HepG2 (cell line): ENCODE measurements at regions not wholly inside any gene's neighbourhood (a gene's known extent, or its start where the extent isn't known, plus 50 kb on each side); places are given as distances from the start of the nearest gene placed in this dataset.
A peak's percentile ranks its signal among the peaks of the same experiment; 100 is the strongest.

ENCODE experiments used
- CBX2 ChIP-seq, 2 experiments: fragments of 200-600 bp in 1 of 2; sonication (generic); formaldehyde crosslinking in 1 of 2; IDR thresholded peaks; 2 replicates each; pipeline versions ENCODE4 v1.7.0 to v1.8.1; 2018 to 2022; ENCODE audit warnings: low read depth in 2 of 2, low read length in 1 of 2, mild to moderate bottlenecking in 1 of 2, missing genetic modification reagents in 1 of 2
- GPBP1L1 ChIP-seq: sonication (generic); formaldehyde crosslinking; IDR thresholded peaks from 2 replicates; pipeline ENCODE4 v1.5.0; 2020; ENCODE audit warnings: mild to moderate bottlenecking, missing genetic modification reagents
- HDAC6 ChIP-seq: fragments of 200-600 bp; sonication (generic); IDR thresholded peaks from 2 replicates; pipeline ENCODE4 v1.7.0; 2017; ENCODE audit warnings: mild to moderate bottlenecking, antibody characterized with exemption, low read length, low read depth
- IRF9 ChIP-seq: sonication (generic); formaldehyde crosslinking; IDR thresholded peaks from 2 replicates; pipeline ENCODE4 v1.8.0; 2022; ENCODE audit warnings: missing genetic modification reagents, mild to moderate bottlenecking, borderline replicate concordance
- ISX ChIP-seq: sonication (generic); formaldehyde crosslinking; conservative IDR thresholded peaks from 2 replicates; pipeline ENCODE4 v1.5.0; 2020; ENCODE audit warnings: missing genetic modification reagents
- SIN3A ChIP-seq: IDR thresholded peaks from 2 replicates; pipeline ENCODE4 v1.6.1; 2011; ENCODE audit warnings: low read depth, mild to moderate bottlenecking, control low read depth, low read length, borderline replicate concordance
- ZFP62 ChIP-seq: sonication (generic); formaldehyde crosslinking; IDR thresholded peaks from 2 replicates; pipeline ENCODE4 v1.4.0; 2020; ENCODE audit warnings: missing genetic modification reagents
- ZNF142 ChIP-seq: sonication (generic); formaldehyde crosslinking; IDR thresholded peaks from 2 replicates; pipeline ENCODE4 v1.4.0; 2020; ENCODE audit warnings: missing genetic modification reagents
- ZNF143 ChIP-seq: sonication (generic); formaldehyde crosslinking; IDR thresholded peaks from 2 replicates; pipeline ENCODE4 v1.4.0; 2020; ENCODE audit warnings: missing genetic modification reagents
- ZNF383 ChIP-seq: sonication (generic); formaldehyde crosslinking; IDR thresholded peaks from 2 replicates; pipeline ENCODE4 v1.4.0; 2020; ENCODE audit warnings: missing genetic modification reagents, mild to moderate bottlenecking, borderline replicate concordance
- ZNF547 ChIP-seq: sonication (generic); formaldehyde crosslinking; IDR thresholded peaks from 2 replicates; pipeline ENCODE4 v1.5.1; 2020; ENCODE audit warnings: mild to moderate bottlenecking, missing genetic modification reagents
- ZNF550 ChIP-seq: sonication (generic); formaldehyde crosslinking; IDR thresholded peaks from 2 replicates; pipeline ENCODE4 v1.4.0; 2020; ENCODE audit warnings: mild to moderate bottlenecking, missing genetic modification reagents, borderline replicate concordance
- ZNF570 ChIP-seq: sonication (generic); formaldehyde crosslinking; IDR thresholded peaks from 2 replicates; pipeline ENCODE4 v1.4.0; 2020; ENCODE audit warnings: mild to moderate bottlenecking, missing genetic modification reagents, borderline replicate concordance
- ZNF850 ChIP-seq: sonication (generic); formaldehyde crosslinking; conservative IDR thresholded peaks from 2 replicates; pipeline ENCODE4 v1.9.0; 2021; ENCODE audit warnings: mild to moderate bottlenecking, missing genetic modification reagents
- ZSCAN25 ChIP-seq: sonication (generic); formaldehyde crosslinking; IDR thresholded peaks from 2 replicates; pipeline ENCODE4 v1.8.0; 2022; ENCODE audit warnings: mild to moderate bottlenecking, missing genetic modification reagents
- TF ChIP-seq, protein P1 (sequence below): sonication (generic); formaldehyde crosslinking; IDR thresholded peaks from 2 replicates; pipeline ENCODE4 v1.4.0; 2020; ENCODE audit warnings: missing genetic modification reagents, mild to moderate bottlenecking, borderline replicate concordance

- no peak for TF ChIP-seq ZNF142 (CRISPR knock-in tag)
- TF ChIP-seq ZNF570 (CRISPR knock-in tag): no peak
- TF ChIP-seq ZSCAN25: peak; percentile 97
- no peak for TF ChIP-seq ZFP62
- TF ChIP-seq ZNF550: no peak
- TF ChIP-seq ZNF850: no peak
- TF ChIP-seq ISX (CRISPR knock-in tag): no peak
- no peak for TF ChIP-seq CBX2 (IDR thresholded peaks at IDR 0.05; ENCODE audit: low read depth, low read length)
- TF ChIP-seq CBX2 (CRISPR knock-in tag; IDR thresholded peaks at IDR 0.05; ENCODE audit: low read depth): no peak
- TF ChIP-seq, protein P1, sequence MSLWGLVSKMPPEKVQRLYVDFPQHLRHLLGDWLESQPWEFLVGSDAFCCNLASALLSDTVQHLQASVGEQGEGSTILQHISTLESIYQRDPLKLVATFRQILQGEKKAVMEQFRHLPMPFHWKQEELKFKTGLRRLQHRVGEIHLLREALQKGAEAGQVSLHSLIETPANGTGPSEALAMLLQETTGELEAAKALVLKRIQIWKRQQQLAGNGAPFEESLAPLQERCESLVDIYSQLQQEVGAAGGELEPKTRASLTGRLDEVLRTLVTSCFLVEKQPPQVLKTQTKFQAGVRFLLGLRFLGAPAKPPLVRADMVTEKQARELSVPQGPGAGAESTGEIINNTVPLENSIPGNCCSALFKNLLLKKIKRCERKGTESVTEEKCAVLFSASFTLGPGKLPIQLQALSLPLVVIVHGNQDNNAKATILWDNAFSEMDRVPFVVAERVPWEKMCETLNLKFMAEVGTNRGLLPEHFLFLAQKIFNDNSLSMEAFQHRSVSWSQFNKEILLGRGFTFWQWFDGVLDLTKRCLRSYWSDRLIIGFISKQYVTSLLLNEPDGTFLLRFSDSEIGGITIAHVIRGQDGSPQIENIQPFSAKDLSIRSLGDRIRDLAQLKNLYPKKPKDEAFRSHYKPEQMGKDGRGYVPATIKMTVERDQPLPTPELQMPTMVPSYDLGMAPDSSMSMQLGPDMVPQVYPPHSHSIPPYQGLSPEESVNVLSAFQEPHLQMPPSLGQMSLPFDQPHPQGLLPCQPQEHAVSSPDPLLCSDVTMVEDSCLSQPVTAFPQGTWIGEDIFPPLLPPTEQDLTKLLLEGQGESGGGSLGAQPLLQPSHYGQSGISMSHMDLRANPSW: no peak
- no peak for TF ChIP-seq IRF9
- TF ChIP-seq ZNF383 (CRISPR knock-in tag): no peak
- TF ChIP-seq SIN3A: no peak
- TF ChIP-seq HDAC6: no peak
- TF ChIP-seq ZNF143 (CRISPR knock-in tag): no peak
- TF ChIP-seq GPBP1L1 (CRISPR knock-in tag): no peak
- TF ChIP-seq ZNF547: no peak
Measured at GRCh38 chr12:98126637-98127335, 388.6 kb upstream of the TMPO start (continued).
